ENCODE measurements at regions not wholly inside any gene's neighbourhood (a gene's known extent, or its start where the extent isn't known, plus 50 kb on each side); places are given as distances from the start of the nearest gene placed in this dataset.

DNA sequence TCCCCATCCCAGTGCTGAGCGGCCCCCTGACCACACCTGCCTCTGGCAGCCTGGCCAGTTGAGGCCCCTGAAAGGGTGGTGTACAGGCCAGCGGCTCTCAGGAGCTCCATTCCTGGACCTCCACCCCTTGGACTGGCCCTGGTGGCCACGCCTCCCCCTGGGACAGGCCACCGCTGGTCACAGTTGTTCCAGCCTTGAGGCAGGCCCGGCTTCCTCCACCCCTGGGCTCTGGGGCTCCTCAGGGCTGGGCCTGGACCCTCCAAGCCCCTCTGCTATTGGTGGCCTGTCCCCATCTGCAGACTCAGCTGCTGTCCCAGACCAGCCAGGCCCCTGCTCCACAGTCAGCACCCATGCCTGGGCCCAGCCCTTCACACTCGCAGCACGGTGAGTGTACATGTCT, 93.2 kb upstream of the NKX1-1 start:
- no peaks in the 10 kb centered on the region for H3K9me3 Mint-ChIP-seq
- H3K4me1 Mint-ChIP-seq: no peaks in the 10 kb centered on the region
- H3K4me3 Mint-ChIP-seq: no peak overlapping the region
- DNase-seq: no peak
- no peak overlapping the region for H3K27ac Mint-ChIP-seq
- peaks cover 0 to 1% (median 0%) of the 10 kb centered on the region in 3 donors for H3K27me3 Mint-ChIP-seq (ENCODE audit: low read depth in 3 of 3)
- no peaks in the 10 kb centered on the region for H3K36me3 Mint-ChIP-seq

DNA sequence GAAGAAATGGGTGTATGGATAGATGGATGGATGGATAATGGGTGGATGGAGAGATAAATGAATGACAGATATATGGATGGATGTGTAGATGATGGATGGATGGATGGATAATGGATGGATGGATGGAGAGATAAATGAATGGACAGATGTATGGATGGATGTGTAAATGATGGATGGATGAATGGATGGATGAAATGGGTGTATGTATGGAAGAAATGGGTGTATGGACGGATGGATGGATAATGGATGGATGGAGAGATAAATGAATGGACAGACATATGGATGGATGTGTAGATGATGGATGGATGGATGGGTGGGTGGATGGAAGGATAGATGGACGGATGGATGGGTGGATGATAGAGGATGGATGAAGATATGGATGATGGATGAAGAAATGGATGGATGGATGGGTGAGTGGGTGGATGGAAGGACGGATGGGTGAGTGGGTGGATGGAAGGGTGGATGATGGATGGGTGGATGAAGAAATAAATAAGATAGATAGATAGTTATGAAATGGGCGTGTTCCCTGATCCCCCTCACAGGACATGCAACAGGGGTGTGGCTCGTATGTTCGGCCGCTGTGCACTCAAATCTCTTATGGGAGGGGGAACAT, 91.1 kb upstream of the NKX1-1 start:
- Mint-ChIP-seq H3K4me3 (no peak overlapping the region), H3K4me1 (no peaks in the 10 kb centered on the region), H3K27me3 (ENCODE audit: low read depth in 3 of 3) (peaks cover 0 to 5% (median 2%) of the 10 kb centered on the region in 3 donors), H3K36me3 (no peaks in the 10 kb centered on the region), H3K9me3 (no peaks in the 10 kb centered on the region), H3K27ac (no peak overlapping the region)
- DNase-seq: no peak

DNA sequence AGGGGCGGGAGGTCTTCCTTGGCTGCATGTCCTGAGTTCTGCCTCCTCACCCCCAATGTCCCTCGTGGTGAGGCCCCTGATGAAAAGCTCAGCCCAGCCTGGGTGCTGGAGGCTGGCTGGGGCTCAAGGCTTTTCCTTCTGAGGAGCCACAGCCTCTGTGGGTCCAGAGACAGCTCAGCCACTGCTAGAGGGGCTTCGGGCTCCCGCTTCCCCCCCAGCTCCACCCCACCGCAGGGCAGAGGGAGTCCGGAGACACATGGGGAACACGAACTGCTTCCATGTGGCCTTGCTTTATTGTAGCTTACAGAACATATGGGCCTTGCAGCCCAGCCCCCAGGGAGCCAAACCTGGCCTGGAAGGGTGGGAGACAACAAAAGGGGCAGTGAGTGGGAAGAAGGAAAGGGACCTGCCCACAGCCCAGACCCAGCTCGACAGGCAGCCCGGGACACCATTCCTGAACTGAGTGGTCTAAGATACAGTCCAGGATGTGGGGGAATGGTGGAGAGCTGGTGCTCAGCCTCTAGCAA, 89.9 kb upstream of the NKX1-1 start:
- Mint-ChIP-seq H3K36me3 (no peaks in the 10 kb centered on the region), H3K9me3 (no peaks in the 10 kb centered on the region), H3K4me1 (no peaks in the 10 kb centered on the region), H3K27me3 (ENCODE audit: low read depth in 3 of 3) (peaks cover 0 to 5% (median 2%) of the 10 kb centered on the region in 3 donors), H3K27ac (no peak overlapping the region), H3K4me3 (no peak overlapping the region)
- DNase-seq: no peak

DNA sequence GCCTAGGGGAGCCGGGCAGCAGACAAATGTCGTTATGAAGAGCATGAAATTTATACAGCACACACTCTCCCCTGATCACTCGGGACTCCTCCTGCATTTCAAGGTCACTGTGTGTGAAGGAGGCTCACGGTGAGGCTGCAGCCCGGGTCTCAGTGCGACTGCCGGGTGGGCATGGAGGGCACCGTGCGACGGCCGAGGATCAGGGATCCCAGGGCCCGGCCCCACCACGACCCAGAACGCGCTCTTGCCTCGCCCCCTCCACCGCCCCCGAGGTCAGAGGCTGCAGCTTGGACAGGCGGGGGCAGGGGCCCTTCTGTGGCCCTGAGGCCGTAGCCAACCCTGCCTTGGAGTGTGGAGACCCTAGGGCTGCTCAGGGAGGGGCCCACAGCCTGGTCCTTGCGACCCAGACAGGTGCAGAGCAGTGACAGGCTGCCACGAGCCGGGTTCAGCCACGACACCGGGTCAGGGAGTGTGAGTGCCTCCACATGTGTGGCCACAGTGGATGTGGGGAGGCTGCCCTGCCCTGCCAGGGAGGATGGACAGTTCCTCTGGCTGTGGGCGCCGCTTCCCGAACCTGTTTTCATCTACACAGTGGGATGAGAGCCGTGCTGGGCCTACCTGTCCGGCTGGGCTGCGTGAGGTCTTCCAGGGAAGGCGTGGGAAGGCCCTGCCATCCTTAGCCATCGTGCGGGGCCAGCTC, 89.3 kb upstream of the NKX1-1 start:
- no peak overlapping the region for H3K27ac Mint-ChIP-seq
- no peaks in the 10 kb centered on the region for H3K4me1 Mint-ChIP-seq
- H3K27me3 Mint-ChIP-seq (ENCODE audit: low read depth in 3 of 3): peaks cover 0 to 5% (median 2%) of the 10 kb centered on the region in 3 donors
- no peak for DNase-seq
- H3K36me3 Mint-ChIP-seq: no peaks in the 10 kb centered on the region
- no peaks in the 10 kb centered on the region for H3K9me3 Mint-ChIP-seq
- H3K4me3 Mint-ChIP-seq: no peak overlapping the region

DNA sequence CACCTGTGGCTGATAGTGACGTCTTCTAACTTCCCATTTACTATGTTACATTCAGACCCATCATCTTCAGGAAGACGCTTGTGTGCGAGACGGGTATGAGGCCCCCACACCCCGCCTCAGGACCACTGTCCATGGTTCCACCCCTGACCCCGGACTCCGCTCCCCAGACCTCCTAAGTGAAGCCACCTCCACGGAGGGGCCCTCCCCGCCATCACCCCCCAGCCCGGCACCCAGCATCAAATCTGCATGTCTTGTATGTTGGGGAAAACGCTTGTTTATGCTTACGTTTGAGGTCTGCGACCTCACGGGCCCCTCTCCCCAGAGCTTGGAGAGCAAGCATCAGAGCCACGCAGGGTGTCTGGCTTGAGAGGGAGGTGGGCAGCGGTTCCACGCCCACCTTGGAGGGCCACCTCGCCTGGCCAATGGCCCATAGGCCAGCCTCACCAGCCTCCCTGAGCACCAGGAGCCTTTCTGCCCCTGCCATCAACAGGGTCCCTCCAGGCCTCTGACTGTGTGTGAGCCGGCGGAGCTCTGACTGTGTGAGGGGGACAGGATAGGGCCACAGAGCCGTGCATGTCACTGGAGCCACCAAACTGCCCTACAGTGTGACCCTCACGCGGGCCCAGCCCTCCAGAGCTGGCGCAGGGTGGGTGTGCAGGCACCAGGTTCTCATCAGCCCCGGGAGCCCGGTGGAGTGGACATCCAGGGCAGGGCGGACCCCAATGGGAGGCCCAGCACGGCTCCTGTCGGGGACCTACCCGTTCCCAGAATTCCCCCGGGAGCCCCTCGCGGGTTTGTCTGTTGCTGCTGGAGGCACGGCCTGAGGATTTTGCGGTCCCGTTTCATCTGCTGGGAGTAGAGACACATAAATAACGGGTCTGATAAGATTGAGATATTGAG, 88.4 kb upstream of the NKX1-1 start:
- Mint-ChIP-seq H3K27me3 (ENCODE audit: low read depth in 3 of 3) (peaks cover 0 to 5% (median 2%) of the 10 kb centered on the region in 3 donors), H3K4me1 (no peaks in the 10 kb centered on the region), H3K4me3 (no peak overlapping the region), H3K9me3 (no peaks in the 10 kb centered on the region), H3K36me3 (no peaks in the 10 kb centered on the region), H3K27ac (no peak overlapping the region)
- DNase-seq: no peak

DNA sequence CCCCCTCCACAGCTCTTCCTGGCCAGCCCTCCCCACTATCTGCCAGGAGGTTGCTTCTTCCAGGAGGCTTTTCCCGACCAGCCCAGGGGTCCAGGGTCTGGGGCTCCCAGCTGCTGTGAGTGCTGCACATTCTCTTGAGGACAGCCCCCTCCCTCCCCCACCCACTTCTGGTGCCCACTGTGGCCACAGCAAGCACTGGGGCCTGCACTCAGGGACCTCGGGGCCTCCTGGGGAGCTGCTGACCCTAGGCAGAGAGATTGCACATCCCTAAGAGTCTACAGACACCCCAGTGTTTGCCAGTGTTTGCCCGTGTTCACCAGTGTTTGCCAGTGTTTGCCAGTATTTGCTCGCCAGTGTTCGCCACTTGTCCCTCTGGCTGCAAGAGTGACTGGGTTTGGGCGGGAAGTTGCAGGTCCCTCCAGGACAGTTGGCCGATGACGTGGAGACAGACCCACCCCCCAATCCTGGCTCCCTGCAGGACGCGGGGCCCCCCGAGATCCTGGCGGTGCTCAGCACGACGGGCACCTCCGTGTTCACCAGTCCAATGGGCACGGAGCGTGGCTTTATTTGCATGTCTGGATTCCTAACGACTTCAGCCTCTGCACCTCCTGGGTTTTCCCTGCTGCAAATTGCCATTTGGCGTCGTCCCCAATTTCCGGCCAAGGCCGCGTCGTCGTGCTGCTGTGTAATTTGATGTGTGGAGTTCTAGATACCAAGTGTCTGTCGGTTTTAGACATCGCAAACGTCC, 87.5 kb upstream of the NKX1-1 start:
- DNase-seq: no peak
- Mint-ChIP-seq H3K9me3 (no peaks in the 10 kb centered on the region), H3K4me1 (no peaks in the 10 kb centered on the region), H3K36me3 (no peaks in the 10 kb centered on the region), H3K27me3 (ENCODE audit: low read depth in 3 of 3) (peaks cover 0 to 5% (median 2%) of the 10 kb centered on the region in 3 donors), H3K27ac (no peak overlapping the region), H3K4me3 (no peak overlapping the region)

DNA sequence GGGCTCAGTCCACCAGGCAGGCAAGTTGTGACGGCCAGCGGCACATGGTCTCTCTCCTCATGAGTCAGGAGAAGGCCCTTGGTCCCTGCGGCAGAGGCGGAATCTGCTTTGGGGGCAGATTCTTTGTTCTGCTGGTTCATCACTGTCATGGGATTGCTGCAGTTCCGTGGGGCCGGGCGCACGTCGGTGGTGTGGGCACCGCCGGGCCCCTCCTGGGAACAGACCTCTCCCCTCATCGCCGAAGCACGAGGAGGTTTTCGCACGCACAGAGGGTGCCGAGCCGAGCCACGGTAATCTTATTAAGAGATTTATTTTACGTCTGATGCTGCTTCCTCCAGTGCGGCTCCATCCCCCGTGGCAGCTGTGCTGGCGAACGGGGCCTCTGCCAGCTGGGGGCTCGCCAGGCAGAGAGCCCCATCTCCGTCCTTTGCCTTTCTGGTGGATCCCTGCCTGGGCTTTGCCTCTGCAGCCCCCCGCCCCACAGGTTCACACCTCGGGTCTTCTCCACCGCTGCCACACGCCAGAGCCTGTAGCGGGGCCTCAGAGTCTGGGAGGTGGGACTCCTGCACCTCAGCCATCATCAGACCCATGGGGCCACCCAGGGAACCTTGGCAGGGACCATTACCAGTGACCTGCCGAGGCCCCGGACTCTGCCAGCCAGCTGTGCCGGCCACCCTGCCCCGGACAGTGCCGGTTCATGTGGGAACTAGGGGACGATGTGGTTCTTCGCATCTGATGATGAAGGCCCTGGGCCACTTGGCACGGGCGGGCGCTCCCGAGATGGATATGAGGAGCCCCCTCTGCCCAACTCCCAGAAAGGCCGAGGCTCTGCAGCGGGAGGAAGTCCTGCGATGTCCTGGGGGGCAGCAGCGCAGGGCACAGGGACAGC, 86.7 kb upstream of the NKX1-1 start:
- no peak overlapping the region for H3K4me3 Mint-ChIP-seq
- no peak for DNase-seq
- no peaks in the 10 kb centered on the region for H3K36me3 Mint-ChIP-seq
- H3K27me3 Mint-ChIP-seq (ENCODE audit: low read depth in 3 of 3): peaks cover 0 to 5% (median 2%) of the 10 kb centered on the region in 3 donors
- no peaks in the 10 kb centered on the region for H3K9me3 Mint-ChIP-seq
- H3K27ac Mint-ChIP-seq: no peak overlapping the region
- H3K4me1 Mint-ChIP-seq: no peaks in the 10 kb centered on the region

DNA sequence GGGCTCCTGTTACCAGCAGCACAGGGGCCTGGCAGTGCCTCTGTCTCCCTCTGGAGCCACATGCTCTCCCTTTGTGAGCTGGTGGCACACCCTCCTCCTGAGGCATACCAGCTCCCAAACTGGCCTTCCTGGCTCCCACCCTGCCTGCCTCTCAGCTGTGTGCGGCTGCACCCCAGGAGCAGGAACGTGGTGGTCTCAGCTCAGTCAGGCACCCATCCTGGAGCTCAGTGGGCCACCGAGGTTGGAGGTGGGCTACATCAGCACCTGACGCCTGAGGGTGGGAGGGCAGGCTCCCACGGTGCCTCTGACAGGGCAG, 85.9 kb upstream of the NKX1-1 start:
- H3K9me3 Mint-ChIP-seq: peaks cover 0 to 7% (median 2%) of the 10 kb centered on the region in 6 donors
- no peak overlapping the region for H3K4me3 Mint-ChIP-seq
- no peak overlapping the region for H3K27ac Mint-ChIP-seq
- no peak for DNase-seq
- peaks cover 1 to 8% (median 6%) of the 10 kb centered on the region in 3 donors for H3K27me3 Mint-ChIP-seq (ENCODE audit: low read depth in 3 of 3)
- H3K36me3 Mint-ChIP-seq: no peaks in the 10 kb centered on the region
- no peaks in the 10 kb centered on the region for H3K4me1 Mint-ChIP-seq

DNA sequence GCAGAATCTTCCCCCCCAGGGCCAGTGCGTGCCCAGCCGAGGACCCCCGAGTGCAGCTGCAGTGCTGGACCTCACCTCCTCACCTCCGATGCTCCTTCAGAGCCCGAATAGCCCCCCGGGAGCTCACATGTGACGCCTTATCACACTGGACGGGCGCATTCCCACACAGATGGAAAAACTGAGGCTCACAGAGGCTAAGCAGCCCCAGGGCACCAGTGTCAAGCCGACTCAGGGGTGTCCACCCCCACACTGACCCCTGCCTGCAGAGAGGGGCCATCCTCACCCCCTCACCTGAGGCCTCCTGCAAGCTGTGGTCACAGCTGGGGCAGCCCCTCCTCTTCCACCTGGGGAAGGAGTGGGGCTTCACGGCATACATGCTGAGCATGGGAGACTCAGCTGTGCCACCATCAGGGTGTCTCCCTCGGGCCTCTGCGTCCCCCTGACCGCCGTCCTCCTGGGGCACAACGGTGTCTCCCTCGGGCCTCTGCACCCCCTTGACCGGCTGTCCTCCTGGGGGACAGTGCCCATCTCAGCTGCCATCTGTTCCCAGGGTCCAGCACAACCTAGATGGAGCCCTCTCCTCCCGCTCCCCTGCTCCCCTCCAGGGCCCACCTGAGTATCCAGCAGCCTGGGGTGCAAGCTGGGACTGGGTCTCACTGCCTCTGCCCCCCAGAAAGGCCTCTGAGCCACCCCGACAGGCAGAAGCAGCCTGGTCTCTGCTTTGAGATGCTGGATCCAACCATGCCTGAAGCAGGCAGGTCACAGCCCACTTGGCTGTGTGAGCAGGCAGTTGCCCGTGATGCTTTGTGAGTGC, 85.3 kb upstream of the NKX1-1 start:
- peaks cover 1 to 9% (median 6%) of the 10 kb centered on the region in 3 donors for H3K27me3 Mint-ChIP-seq (ENCODE audit: low read depth in 3 of 3)
- no peak overlapping the region for H3K27ac Mint-ChIP-seq
- H3K4me1 Mint-ChIP-seq: no peaks in the 10 kb centered on the region
- H3K36me3 Mint-ChIP-seq: peaks cover 0 to 2% (median 0%) of the 10 kb centered on the region in 3 donors
- no peak for DNase-seq
- peaks cover 1 to 10% (median 4%) of the 10 kb centered on the region in 6 donors for H3K9me3 Mint-ChIP-seq
- H3K4me3 Mint-ChIP-seq: no peak overlapping the region

DNA sequence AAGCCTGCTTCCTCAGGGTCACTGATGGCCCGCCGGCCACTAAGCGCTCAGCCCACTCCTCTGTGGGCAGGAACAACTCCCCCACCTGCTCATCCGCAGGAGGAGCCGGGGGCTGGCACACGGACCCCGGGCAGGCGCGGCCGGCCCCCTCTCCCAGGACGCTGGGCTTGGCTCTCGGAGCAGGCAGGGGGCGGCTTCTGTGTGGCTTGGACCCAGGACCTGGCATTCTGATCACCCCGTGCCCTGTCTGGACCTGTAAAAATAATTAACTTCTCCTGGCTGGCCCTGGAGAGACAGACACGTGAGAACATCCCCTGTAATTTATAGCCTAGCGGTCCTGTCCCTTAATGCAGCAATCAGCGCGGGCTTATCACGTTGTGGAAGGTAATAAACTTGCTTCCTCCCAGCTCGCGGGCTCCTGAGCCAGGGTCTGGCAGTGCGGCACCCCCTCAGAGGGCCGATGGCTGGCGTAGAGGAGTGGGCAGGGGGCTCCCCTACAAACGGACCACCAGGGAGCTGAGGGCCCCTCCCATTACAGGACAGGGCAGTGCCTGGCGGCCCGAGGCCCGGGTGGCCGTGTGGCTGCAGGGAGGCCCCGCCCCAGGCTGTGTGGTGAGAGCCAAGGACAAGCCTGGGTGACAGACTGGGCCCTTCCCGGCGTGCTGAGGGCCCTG, 84.5 kb upstream of the NKX1-1 start:
- Mint-ChIP-seq H3K9me3 (peaks cover 3 to 18% (median 11%) of the 10 kb centered on the region in 6 donors), H3K4me1 (no peaks in the 10 kb centered on the region), H3K27me3 (ENCODE audit: low read depth in 3 of 3) (peaks cover 3 to 15% (median 6%) of the 10 kb centered on the region in 3 donors), H3K27ac (no peak overlapping the region), H3K36me3 (peaks cover 0 to 3% (median 0%) of the 10 kb centered on the region in 3 donors), H3K4me3 (no peak overlapping the region)
- no peak for DNase-seq

DNA sequence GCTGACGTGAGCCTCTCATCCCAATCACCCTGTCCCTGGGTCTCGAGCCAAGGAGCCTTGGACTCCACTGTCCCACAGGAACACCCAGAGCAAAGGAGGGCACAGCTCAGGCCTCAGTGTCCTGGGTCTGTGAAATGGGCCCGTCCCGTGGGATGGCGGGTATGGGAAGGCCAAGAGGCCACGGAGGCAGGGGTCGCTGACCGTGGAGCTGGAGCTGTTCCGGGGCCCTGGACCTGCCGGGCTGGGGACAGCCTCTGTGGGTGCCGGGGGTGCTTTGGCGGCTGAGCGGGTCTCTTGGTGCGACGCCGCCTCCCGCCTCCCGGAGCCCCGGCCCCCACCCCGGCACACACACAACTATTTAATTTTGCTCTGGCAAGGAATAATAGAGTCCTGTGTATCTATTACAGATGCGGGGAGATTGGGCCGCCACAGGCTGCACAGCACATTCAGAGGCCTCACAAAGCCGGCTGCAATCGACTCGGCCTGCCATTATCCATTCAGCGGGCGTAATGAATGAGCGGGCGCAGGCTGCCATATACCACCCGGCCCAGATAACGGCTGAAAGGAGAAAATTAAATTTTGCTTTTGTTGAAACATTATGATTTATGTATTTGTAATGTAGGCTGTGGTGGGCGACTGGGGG, 83.9 kb upstream of the NKX1-1 start:
- Mint-ChIP-seq H3K27ac (no peak overlapping the region), H3K4me1 (no peaks in the 10 kb centered on the region), H3K4me3 (no peak overlapping the region), H3K36me3 (peaks cover 3 to 7% (median 5%) of the 10 kb centered on the region in 3 donors), H3K27me3 (ENCODE audit: low read depth in 3 of 3) (peaks cover 3 to 19% (median 6%) of the 10 kb centered on the region in 3 donors), H3K9me3 (peaks cover 7 to 24% (median 17%) of the 10 kb centered on the region in 6 donors)
- DNase-seq: no peak
